ENCODE measurements at regions not wholly inside any gene's neighbourhood (a gene's known extent, or its start where the extent isn't known, plus 50 kb on each side); places are given as distances from the start of the nearest gene placed in this dataset.

- Histone ChIP-seq H3K27ac (no peak overlapping the region), H3K9me3 (no peaks in the 10 kb centered on the region), H3K36me3 (no peaks in the 10 kb centered on the region), H3K27me3 (no peaks in the 10 kb centered on the region), H3K4me3 (no peak overlapping the region), H3K4me1 (peaks cover 0 to 12% (median 5%) of the 10 kb centered on the region in 4 donors)
- TF ChIP-seq, protein P1, sequence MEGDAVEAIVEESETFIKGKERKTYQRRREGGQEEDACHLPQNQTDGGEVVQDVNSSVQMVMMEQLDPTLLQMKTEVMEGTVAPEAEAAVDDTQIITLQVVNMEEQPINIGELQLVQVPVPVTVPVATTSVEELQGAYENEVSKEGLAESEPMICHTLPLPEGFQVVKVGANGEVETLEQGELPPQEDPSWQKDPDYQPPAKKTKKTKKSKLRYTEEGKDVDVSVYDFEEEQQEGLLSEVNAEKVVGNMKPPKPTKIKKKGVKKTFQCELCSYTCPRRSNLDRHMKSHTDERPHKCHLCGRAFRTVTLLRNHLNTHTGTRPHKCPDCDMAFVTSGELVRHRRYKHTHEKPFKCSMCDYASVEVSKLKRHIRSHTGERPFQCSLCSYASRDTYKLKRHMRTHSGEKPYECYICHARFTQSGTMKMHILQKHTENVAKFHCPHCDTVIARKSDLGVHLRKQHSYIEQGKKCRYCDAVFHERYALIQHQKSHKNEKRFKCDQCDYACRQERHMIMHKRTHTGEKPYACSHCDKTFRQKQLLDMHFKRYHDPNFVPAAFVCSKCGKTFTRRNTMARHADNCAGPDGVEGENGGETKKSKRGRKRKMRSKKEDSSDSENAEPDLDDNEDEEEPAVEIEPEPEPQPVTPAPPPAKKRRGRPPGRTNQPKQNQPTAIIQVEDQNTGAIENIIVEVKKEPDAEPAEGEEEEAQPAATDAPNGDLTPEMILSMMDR (IDR thresholded peaks at IDR 0.05) = no peak
- no peak for TF ChIP-seq EP300 (IDR thresholded peaks at IDR 0.05)
- DNase-seq (ENCODE audit: low spot score in 2 of 2) = no peak
Observed at GRCh38 chr1:212233321-212233720, 51.9 kb upstream of the PPP2R5A start.

DNA sequence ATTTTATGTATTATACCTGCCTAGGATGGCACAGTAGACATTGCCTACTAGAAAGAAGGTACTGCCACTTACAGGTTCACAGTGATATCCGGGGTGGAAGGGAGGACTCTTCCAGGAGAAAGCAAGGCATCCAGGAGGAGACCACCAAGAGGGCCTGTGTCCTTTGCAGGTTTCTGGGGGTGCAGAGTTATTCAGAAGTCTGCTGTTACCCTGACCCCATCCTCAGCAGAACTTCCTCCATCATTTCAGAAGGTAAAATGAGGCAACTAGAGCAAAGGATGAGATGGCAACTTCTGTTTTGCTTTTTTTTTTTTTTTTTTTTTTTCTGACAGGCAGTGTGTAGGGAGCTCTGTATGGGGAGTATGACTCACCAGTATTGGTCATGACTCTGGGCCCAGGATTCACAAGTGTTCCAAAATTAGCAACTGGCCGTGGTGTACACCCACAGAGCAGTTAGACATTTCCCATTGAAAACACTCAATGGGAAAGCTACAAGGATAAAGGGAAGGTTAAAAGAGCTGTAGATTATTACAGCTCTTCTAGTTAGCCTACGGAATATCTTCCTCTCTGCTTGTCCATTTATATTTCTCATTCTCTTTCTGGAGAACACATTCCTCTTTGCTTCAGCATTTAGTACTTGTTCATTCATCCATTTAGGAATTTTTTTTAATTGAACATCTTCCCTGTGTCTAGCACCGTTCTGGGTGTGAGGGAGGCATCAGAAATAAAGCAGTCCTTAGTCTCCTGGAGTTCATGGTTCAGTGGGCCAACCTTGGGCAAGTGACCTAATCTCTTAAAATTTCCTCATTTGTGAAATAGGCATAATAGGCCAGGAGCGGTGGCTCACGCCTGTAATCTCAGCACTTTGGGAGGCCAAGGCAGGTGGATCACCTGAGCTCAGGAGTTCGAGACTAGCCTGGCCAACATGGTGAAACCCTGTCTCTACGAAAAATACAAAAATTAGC lies 50.5 kb upstream of the PPP2R5A start:
- Histone ChIP-seq H3K36me3 (no peaks in the 10 kb centered on the region), H3K9me3 (no peaks in the 10 kb centered on the region), H3K27ac (peak overlapping the region in 1 of 4 donors; percentile 3), H3K4me3 (no peak overlapping the region), H3K27me3 (no peaks in the 10 kb centered on the region), H3K4me1 (peaks cover 0 to 12% (median 5%) of the 10 kb centered on the region in 4 donors)
- DNase-seq (ENCODE audit: low spot score in 2 of 2) = peak in 1 of 2 donors; percentile 25
- 70 to 71% methylated on average over 8 of the region's 8 CpGs for WGBS, 2 donors
- TF ChIP-seq POLR2A (IDR thresholded peaks at IDR 0.05) (no peak), EP300 (IDR thresholded peaks at IDR 0.05) (peak in 1 of 2 donors; percentile 15)
